HCT116 (cell line): ENCODE measurements at regions not wholly inside any gene's neighbourhood (a gene's known extent, or its start where the extent isn't known, plus 50 kb on each side); places are given as distances from the start of the nearest gene placed in this dataset.

ENCODE experiments used
- ATAC-seq: fragments of 200-7000 bp; cut with Tn5 transposase; 2 replicates; pipeline ENCODE4 v1.9.1; 2020; ENCODE audit warnings: mild to moderate bottlenecking, moderate library complexity
- BruUV-seq: library from RNA; stranded (reverse); fragments of 400-500 nt; replicated peaks from 2 replicates; lab custom pipeline; 2021; lab: Mats Ljungman, UMichigan
- CTCF ChIA-PET: fragments of 300-600 bp; sonication (Branson Sonifier 250); formaldehyde crosslinking; loops from one replicate; lab custom pipeline; 2021; ENCODE audit warnings: antibody characterized with exemption; lab: Charles Lee
- POLR2A ChIA-PET: fragments of 300-600, 350-600 bp; sonication (Branson Sonifier 250); formaldehyde crosslinking; loops from one replicate; lab custom pipeline; 2021; ENCODE audit warnings: antibody characterized with exemption; lab: Charles Lee
- RAD21 ChIA-PET, 2 experiments: fragments of 300-600 bp; sonication (Branson Sonifier 250); formaldehyde crosslinking; loops; one replicate each; lab custom pipeline; 2023; ENCODE audit warnings: low total read pairs in 2 of 2; ENCODE audit not compliant: uncharacterized antibody in 2 of 2, unreplicated experiment in 2 of 2, low non-redundant PET in 1 of 2; lab: Charles Lee
- DNase-seq: peaks from one replicate; pipeline ENCODE4 v3.0.0-alpha.2; 2010; ENCODE audit warnings: low read depth, low spot score
- H2AFZ ChIP-seq: fragments of 200-600 bp; shearing (Covaris generic), sonication (generic); 2 replicates; pipeline ENCODE4 v1.6.1; 2017; ENCODE audit warnings: low read depth, mixed run types, mixed read lengths, antibody characterized with exemption, low read length; ENCODE audit not compliant: poor library complexity, severe bottlenecking
- H3K27ac ChIP-seq: 2 replicates; pipeline ENCODE4 v1.5.1; 2012; ENCODE audit warnings: low read depth, low read length
- H3K27me3 ChIP-seq: fragments of 200-600 bp; sonication (generic); 2 replicates; pipeline ENCODE4 v1.6.1; 2016; ENCODE audit warnings: mixed run types, low read length, mixed read lengths; ENCODE audit not compliant: insufficient read depth
- H3K36me3 ChIP-seq, 2 experiments: fragments of 200-500 bp in 1 of 2; fragments of 200-600 bp in 1 of 2; sonication (Bioruptor generic) in 1 of 2; sonication (generic) in 1 of 2; 2 replicates each; pipeline versions ENCODE4 v1.5.1 to v1.6.1; 2014 to 2016; ENCODE audit warnings: low read length in 2 of 2, inconsistent platforms in 1 of 2, mixed read lengths in 1 of 2, mixed run types in 1 of 2; ENCODE audit not compliant: insufficient read depth in 2 of 2, control insufficient read depth in 1 of 2
- H3K4me1 ChIP-seq, 2 experiments: fragments of 200-600 bp in 1 of 2; sonication (generic) in 1 of 2; 2 replicates each; pipeline versions ENCODE4 v1.5.1 to v1.6.1; 2012 to 2017; ENCODE audit warnings: low read length in 2 of 2, inconsistent platforms in 1 of 2, mild to moderate bottlenecking in 1 of 2, mixed read lengths in 1 of 2, mixed run types in 1 of 2, moderate library complexity in 1 of 2; ENCODE audit not compliant: insufficient read depth in 2 of 2, control insufficient read depth in 1 of 2
- H3K4me2 ChIP-seq: fragments of 200-600 bp; sonication (generic); 2 replicates; pipeline ENCODE4 v1.6.1; 2017; ENCODE audit warnings: mixed run types, low read length, mixed read lengths
- H3K4me3 ChIP-seq, 2 experiments: fragments of 200-600 bp in 1 of 2; sonication (generic) in 1 of 2; replicated peaks in 1 of 2; 2 replicates each; pipeline ENCODE4 v1.5.1; 2011 to 2016; ENCODE audit warnings: low read length in 2 of 2, control low read depth in 1 of 2, low read depth in 1 of 2, mild to moderate bottlenecking in 1 of 2, mixed read lengths in 1 of 2, mixed run types in 1 of 2
- H3K79me2 ChIP-seq: fragments of 200-600 bp; sonication (generic); 2 replicates; pipeline ENCODE4 v1.6.1; 2017; ENCODE audit warnings: mild to moderate bottlenecking, mixed run types, low read length, moderate library complexity, mixed read lengths; ENCODE audit not compliant: insufficient read depth
- H3K9ac ChIP-seq: fragments of 200-600 bp; sonication (generic); 2 replicates; pipeline ENCODE4 v1.6.1; 2016; ENCODE audit warnings: low read length, mixed read lengths
- H3K9me2 ChIP-seq: fragments of 200-600 bp; sonication (generic), shearing (Covaris generic); 2 replicates; pipeline ENCODE4 v1.6.1; 2017; ENCODE audit warnings: mixed run types, mild to moderate bottlenecking, moderate library complexity; ENCODE audit not compliant: insufficient read depth
- H3K9me3 ChIP-seq, 2 experiments: fragments of 200-500 bp in 1 of 2; fragments of 200-600 bp in 1 of 2; sonication (Bioruptor generic) in 1 of 2; sonication (generic) in 1 of 2; 2 replicates each; pipeline ENCODE4 v1.6.1; 2014 to 2017; ENCODE audit warnings: low read length in 2 of 2, mixed read lengths in 2 of 2, inconsistent platforms in 1 of 2, low read depth in 1 of 2, mild to moderate bottlenecking in 1 of 2, mixed run types in 1 of 2, moderate library complexity in 1 of 2; ENCODE audit not compliant: control insufficient read depth in 1 of 2, insufficient read depth in 1 of 2
- H4K20me1 ChIP-seq: fragments of 200-600 bp; sonication (generic), shearing (Covaris generic); 2 replicates; pipeline ENCODE4 v1.6.1; 2017; ENCODE audit warnings: mixed run types, mild to moderate bottlenecking, moderate library complexity; ENCODE audit not compliant: insufficient read depth
- ATF3 ChIP-seq: IDR thresholded peaks from 2 replicates; pipeline ENCODE4 v1.6.1; 2012
- FOSL1 ChIP-seq: IDR thresholded peaks from 2 replicates; pipeline ENCODE4 v1.6.1; 2012; ENCODE audit warnings: low read depth
- POLR2A ChIP-seq: IDR thresholded peaks from 2 replicates; pipeline ENCODE4 v1.7.0; 2011; ENCODE audit warnings: borderline replicate concordance; ENCODE audit not compliant: insufficient read depth, insufficient read length; ENCODE audit errors: extremely low read depth
- RAD21 ChIP-seq: IDR thresholded peaks from 2 replicates; pipeline ENCODE4 v1.6.1; 2012; ENCODE audit warnings: low read depth, mild to moderate bottlenecking
- SIN3A ChIP-seq: IDR thresholded peaks from 2 replicates; pipeline ENCODE4 v1.6.1; 2012; ENCODE audit warnings: low read depth
- SP1 ChIP-seq: IDR thresholded peaks from 2 replicates; pipeline ENCODE4 v1.6.1; 2012; ENCODE audit warnings: low read depth
- SRF ChIP-seq: IDR thresholded peaks from 2 replicates; pipeline ENCODE4 v1.6.1; 2012; ENCODE audit warnings: low read depth
- TCF7L2 ChIP-seq: IDR thresholded peaks from 2 replicates; pipeline ENCODE4 v1.7.0; 2011; ENCODE audit warnings: borderline replicate concordance, inconsistent platforms; ENCODE audit not compliant: insufficient read depth, insufficient read length; ENCODE audit errors: extremely low read depth
- ZFX ChIP-seq: fragments of 450-650 bp; IDR thresholded peaks from 2 replicates; pipeline ENCODE4 v1.6.1; 2017
- intact Hi-C: fragments of 100-400 bp; cut with micrococcal nuclease; formaldehyde crosslinking; loops from 2 replicates; pipeline ENCODE4 v1.10.0; 2022
- TF ChIP-seq, protein P1 (sequence below), 3 experiments: fragments of 200-600 bp in 1 of 3; sonication (generic) in 1 of 3; IDR thresholded peaks in 2 of 3; conservative IDR thresholded peaks in 1 of 3; 2 replicates each; pipeline ENCODE4 v1.5.1; 2012 to 2017; ENCODE audit warnings: low read depth in 2 of 3, low read length in 2 of 3, antibody characterized with exemption in 1 of 3, borderline replicate concordance in 1 of 3, control low read depth in 1 of 3, mild to moderate bottlenecking in 1 of 3, mixed read lengths in 1 of 3, mixed run types in 1 of 3, moderate library complexity in 1 of 3; ENCODE audit not compliant: insufficient read depth in 1 of 3
- TF ChIP-seq, protein P2 (sequence below): IDR thresholded peaks from 2 replicates; pipeline ENCODE4 v1.6.1; 2012; ENCODE audit warnings: low read depth

DNA sequence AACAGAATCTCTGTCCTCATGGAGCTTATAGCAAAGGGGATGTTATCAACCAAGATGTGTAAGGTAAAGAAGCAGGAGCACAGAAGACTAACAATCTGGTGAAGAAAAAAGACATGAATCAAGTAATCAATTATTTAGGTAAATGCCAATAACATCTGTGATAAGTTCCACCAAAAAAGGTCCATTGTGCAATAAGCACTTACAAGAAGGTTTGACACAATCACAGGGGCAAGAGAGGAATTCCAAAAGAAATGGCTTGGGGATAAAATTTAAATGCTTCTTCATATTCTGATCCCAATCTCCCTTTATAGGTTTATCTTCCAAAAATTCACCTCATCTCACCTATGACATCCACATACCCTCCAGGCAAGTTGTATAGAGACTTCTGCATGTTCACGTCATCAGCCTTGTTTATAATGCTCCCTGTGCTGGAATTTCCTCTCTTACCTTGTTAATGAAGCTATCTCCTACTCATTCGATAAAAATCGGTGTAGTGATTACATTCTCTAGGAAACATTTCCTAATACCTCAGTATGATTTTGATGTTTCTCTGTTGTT, 53.6 kb upstream of the DPT start:
- no peaks in the 10 kb centered on the region for H4K20me1 ChIP-seq
- ChIA-PET RAD21 (no interaction called here), CTCF (no interaction called here), POLR2A (no interaction called here)
- no peaks in the 10 kb centered on the region for H3K79me2 ChIP-seq
- H2AFZ ChIP-seq: no peak overlapping the region
- H3K36me3 ChIP-seq: no peaks in the 10 kb centered on the region
- no peak for DNase-seq
- no peak overlapping the region for H3K27ac ChIP-seq
- no peak overlapping the region for H3K4me2 ChIP-seq
- H3K4me1 ChIP-seq: no peaks in the 10 kb centered on the region
- H3K27me3 ChIP-seq: no peaks in the 10 kb centered on the region
- ATAC-seq: no peak
- TF ChIP-seq, protein P1, sequence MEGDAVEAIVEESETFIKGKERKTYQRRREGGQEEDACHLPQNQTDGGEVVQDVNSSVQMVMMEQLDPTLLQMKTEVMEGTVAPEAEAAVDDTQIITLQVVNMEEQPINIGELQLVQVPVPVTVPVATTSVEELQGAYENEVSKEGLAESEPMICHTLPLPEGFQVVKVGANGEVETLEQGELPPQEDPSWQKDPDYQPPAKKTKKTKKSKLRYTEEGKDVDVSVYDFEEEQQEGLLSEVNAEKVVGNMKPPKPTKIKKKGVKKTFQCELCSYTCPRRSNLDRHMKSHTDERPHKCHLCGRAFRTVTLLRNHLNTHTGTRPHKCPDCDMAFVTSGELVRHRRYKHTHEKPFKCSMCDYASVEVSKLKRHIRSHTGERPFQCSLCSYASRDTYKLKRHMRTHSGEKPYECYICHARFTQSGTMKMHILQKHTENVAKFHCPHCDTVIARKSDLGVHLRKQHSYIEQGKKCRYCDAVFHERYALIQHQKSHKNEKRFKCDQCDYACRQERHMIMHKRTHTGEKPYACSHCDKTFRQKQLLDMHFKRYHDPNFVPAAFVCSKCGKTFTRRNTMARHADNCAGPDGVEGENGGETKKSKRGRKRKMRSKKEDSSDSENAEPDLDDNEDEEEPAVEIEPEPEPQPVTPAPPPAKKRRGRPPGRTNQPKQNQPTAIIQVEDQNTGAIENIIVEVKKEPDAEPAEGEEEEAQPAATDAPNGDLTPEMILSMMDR (IDR thresholded peaks at IDR 0.05 in 2 of 3, conservative IDR thresholded peaks at IDR 0.05 in 1 of 3; ENCODE audit: borderline replicate concordance in 1 of 3, insufficient read depth in 1 of 3, low read depth in 2 of 3, low read length in 2 of 3): no peak
- TF ChIP-seq SRF (no peak), SIN3A (no peak)
- no peaks in the 10 kb centered on the region for H3K9me2 ChIP-seq
- no TSS peak for BruUV-seq
- no peaks in the 10 kb centered on the region for H3K9me3 ChIP-seq
- no peak overlapping the region for H3K9ac ChIP-seq
- H3K4me3 ChIP-seq: no peak overlapping the region
- intact Hi-C loops: no loop called here

DNA sequence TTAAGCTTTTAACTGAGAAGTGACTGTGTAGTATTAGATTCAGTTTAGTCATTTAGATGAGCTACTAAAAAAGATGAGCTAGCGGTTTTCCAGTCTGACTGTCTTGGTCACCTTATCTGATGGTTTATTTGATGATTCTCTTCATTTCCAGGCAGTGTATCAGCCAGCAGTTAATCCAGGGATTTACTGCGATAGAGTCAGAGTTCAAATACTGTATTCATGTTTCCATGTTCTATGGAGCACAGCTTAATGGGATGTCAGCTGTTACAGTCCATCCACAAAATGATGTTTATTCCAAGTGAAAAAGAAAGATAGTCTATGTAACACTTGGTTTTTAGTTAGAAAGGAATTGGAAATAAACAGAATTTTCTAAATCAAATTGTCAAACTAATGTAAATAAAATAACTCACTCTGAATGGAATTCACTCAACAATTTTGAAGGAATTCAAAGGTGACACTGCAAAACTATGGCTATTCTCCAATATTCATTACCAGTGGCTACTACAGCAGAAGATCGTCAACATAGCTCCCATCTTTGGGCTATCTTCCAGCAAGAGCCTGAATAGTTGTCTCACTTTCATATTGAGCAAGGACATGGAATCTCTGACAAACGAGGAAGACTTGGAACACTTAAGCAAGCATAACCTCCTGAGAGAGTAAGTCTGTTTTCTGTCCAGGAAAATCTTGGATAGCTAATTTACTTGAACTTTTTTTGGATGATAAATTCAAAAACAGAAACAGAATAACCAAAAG, 54.6 kb upstream of the DPT start:
- ChIA-PET POLR2A (no interaction called here), RAD21 (interaction anchor here in 1 of 2 experiments (1.2 kb wide), 1 partner anchor 180 kb away, joined by 3 read pairs; no protein-coding TSS in a partner anchor), CTCF (no interaction called here)
- TF ChIP-seq TCF7L2 (no peak), ATF3 (no peak), FOSL1 (no peak), SIN3A (no peak), ZFX (no peak), RAD21 (no peak), SP1 (no peak), POLR2A (no peak)
- TF ChIP-seq, protein P2, sequence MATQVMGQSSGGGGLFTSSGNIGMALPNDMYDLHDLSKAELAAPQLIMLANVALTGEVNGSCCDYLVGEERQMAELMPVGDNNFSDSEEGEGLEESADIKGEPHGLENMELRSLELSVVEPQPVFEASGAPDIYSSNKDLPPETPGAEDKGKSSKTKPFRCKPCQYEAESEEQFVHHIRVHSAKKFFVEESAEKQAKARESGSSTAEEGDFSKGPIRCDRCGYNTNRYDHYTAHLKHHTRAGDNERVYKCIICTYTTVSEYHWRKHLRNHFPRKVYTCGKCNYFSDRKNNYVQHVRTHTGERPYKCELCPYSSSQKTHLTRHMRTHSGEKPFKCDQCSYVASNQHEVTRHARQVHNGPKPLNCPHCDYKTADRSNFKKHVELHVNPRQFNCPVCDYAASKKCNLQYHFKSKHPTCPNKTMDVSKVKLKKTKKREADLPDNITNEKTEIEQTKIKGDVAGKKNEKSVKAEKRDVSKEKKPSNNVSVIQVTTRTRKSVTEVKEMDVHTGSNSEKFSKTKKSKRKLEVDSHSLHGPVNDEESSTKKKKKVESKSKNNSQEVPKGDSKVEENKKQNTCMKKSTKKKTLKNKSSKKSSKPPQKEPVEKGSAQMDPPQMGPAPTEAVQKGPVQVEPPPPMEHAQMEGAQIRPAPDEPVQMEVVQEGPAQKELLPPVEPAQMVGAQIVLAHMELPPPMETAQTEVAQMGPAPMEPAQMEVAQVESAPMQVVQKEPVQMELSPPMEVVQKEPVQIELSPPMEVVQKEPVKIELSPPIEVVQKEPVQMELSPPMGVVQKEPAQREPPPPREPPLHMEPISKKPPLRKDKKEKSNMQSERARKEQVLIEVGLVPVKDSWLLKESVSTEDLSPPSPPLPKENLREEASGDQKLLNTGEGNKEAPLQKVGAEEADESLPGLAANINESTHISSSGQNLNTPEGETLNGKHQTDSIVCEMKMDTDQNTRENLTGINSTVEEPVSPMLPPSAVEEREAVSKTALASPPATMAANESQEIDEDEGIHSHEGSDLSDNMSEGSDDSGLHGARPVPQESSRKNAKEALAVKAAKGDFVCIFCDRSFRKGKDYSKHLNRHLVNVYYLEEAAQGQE: no peak
- Histone ChIP-seq H4K20me1 (no peaks in the 10 kb centered on the region), H3K27ac (no peak overlapping the region), H3K9me3 (no peaks in the 10 kb centered on the region), H3K79me2 (no peaks in the 10 kb centered on the region), H3K9ac (no peak overlapping the region), H3K4me2 (no peak overlapping the region), H3K4me1 (no peaks in the 10 kb centered on the region), H3K9me2 (no peaks in the 10 kb centered on the region), H2AFZ (no peak overlapping the region), H3K27me3 (no peaks in the 10 kb centered on the region), H3K4me3 (no peak overlapping the region), H3K36me3 (no peaks in the 10 kb centered on the region)
- DNase-seq (no peak), ATAC-seq (no peak)
- intact Hi-C loops: no loop called here
- no TSS peak for BruUV-seq
